Keratinocyte (primary cell): ENCODE measurements at regions not wholly inside any gene's neighbourhood (a gene's known extent, or its start where the extent isn't known, plus 50 kb on each side); places are given as distances from the start of the nearest gene placed in this dataset.

ENCODE experiments used
- DNase-seq: peaks from one replicate; pipeline ENCODE4 v3.0.0-alpha.2; 2011; ENCODE audit warnings: low read depth, missing footprints, low spot score
- FAIRE-seq: peaks from 2 replicates; lab custom pipeline; 2011; peaks lifted over from hg19 to GRCh38; lab: Jason Lieb, UNC
- H2AFZ ChIP-seq: 2 replicates; pipeline ENCODE4 v1.6.0; 2012; ENCODE audit warnings: low read length, control low read depth, inconsistent platforms; ENCODE audit not compliant: control insufficient read depth
- H3K27ac ChIP-seq: 2 replicates; pipeline ENCODE4 v1.5.1; 2011; ENCODE audit warnings: low read length; ENCODE audit not compliant: control insufficient read depth, insufficient read depth
- H3K27me3 ChIP-seq: 3 replicates; pipeline ENCODE4 v1.6.0; 2011; ENCODE audit warnings: low read length; ENCODE audit not compliant: control insufficient read depth, insufficient read depth; ENCODE audit errors: extremely low read depth
- H3K36me3 ChIP-seq, 2 experiments: 2 replicates in 1 of 2; 3 replicates in 1 of 2; pipeline ENCODE4 v1.5.1; 2011; ENCODE audit warnings: low read length in 2 of 2, mild to moderate bottlenecking in 1 of 2; ENCODE audit not compliant: control insufficient read depth in 2 of 2, insufficient read depth in 2 of 2; ENCODE audit errors: extremely low read depth in 1 of 2
- H3K4me1 ChIP-seq: 3 replicates; pipeline ENCODE4 v1.5.1; 2011; ENCODE audit warnings: low read length; ENCODE audit not compliant: control insufficient read depth, insufficient read depth; ENCODE audit errors: extremely low read depth
- H3K4me2 ChIP-seq: 3 replicates; pipeline ENCODE4 v1.6.0; 2011; ENCODE audit warnings: low read depth, low read length; ENCODE audit not compliant: control insufficient read depth, insufficient read depth; ENCODE audit errors: extremely low read depth
- H3K4me3 ChIP-seq, 3 experiments: fragments of 200-600 bp in 1 of 3; sonication (generic) in 1 of 3; 2 replicates in 2 of 3; 3 replicates in 1 of 3; pipeline ENCODE4 v1.5.1; 2011 to 2016; ENCODE audit warnings: low read length in 3 of 3, mild to moderate bottlenecking in 3 of 3, control low read depth in 2 of 3, inconsistent platforms in 1 of 3, low read depth in 1 of 3, mixed read lengths in 1 of 3, mixed run types in 1 of 3, moderate library complexity in 1 of 3; ENCODE audit not compliant: control insufficient read depth in 2 of 3, insufficient read depth in 2 of 3; ENCODE audit errors: extremely low read depth in 1 of 3
- H3K79me2 ChIP-seq: 2 replicates; pipeline ENCODE4 v1.6.0; 2012; ENCODE audit warnings: low read length; ENCODE audit not compliant: control insufficient read depth, insufficient read depth
- H3K9ac ChIP-seq: 3 replicates; pipeline ENCODE4 v1.6.0; 2011; ENCODE audit warnings: low read length; ENCODE audit not compliant: control insufficient read depth, insufficient read depth; ENCODE audit errors: extremely low read depth
- H3K9me1 ChIP-seq: 3 replicates; pipeline ENCODE4 v1.6.0; 2011; ENCODE audit warnings: low read length; ENCODE audit not compliant: control insufficient read depth, insufficient read depth; ENCODE audit errors: extremely low read depth
- H3K9me3 ChIP-seq: 2 replicates; pipeline ENCODE4 v1.5.1; 2012; ENCODE audit warnings: low read depth, low read length; ENCODE audit not compliant: control insufficient read depth
- H4K20me1 ChIP-seq: 3 replicates; pipeline ENCODE4 v1.6.0; 2011; ENCODE audit warnings: low read length; ENCODE audit not compliant: control insufficient read depth, insufficient read depth; ENCODE audit errors: extremely low read depth
- EZH2 ChIP-seq: IDR thresholded peaks from one replicate; pipeline ENCODE4 v1.6.1; 2012; ENCODE audit warnings: inconsistent platforms, mild to moderate bottlenecking, low read length, moderate library complexity
- dilution Hi-C: fragments of 300-500 bp; cut with MboI; formaldehyde crosslinking; loops from one replicate; pipeline ENCODE4 v1.7.0; 2020; ENCODE audit warnings: low sequenced_read_pairs; ENCODE audit not compliant: extremely low pct_ligation_motif_present
- TF ChIP-seq, protein P1 (sequence below), 3 experiments: IDR thresholded peaks in 1 of 3; conservative IDR thresholded peaks in 1 of 3; optimal IDR thresholded peaks in 1 of 3; 2 replicates in 2 of 3; 3 replicates in 1 of 3; pipeline versions ENCODE3 to v1.5.1; 2011; ENCODE audit warnings: low read length in 3 of 3, mild to moderate bottlenecking in 3 of 3, moderate library complexity in 2 of 3, control low read depth in 1 of 3, inconsistent platforms in 1 of 3; ENCODE audit not compliant: insufficient read depth in 2 of 3; ENCODE audit errors: extremely low read depth in 1 of 3

GRCh38 chr7:17421941-17422340 is 123.5 kb downstream of the AHR start:
- FAIRE-seq (no peak), DNase-seq (no peak)
- Histone ChIP-seq H3K4me3 (no peak overlapping the region), H3K9me3 (no peaks in the 10 kb centered on the region), H3K36me3 (no peaks in the 10 kb centered on the region), H3K9me1 (no peaks in the 10 kb centered on the region), H3K27me3 (no peaks in the 10 kb centered on the region), H2AFZ (no peak overlapping the region), H4K20me1 (no peaks in the 10 kb centered on the region), H3K79me2 (no peaks in the 10 kb centered on the region), H3K4me2 (no peak overlapping the region), H3K4me1 (no peaks in the 10 kb centered on the region), H3K27ac (no peak overlapping the region), H3K9ac (no peak overlapping the region)
- dilution Hi-C loops: no loop called here
- TF ChIP-seq, protein P1, sequence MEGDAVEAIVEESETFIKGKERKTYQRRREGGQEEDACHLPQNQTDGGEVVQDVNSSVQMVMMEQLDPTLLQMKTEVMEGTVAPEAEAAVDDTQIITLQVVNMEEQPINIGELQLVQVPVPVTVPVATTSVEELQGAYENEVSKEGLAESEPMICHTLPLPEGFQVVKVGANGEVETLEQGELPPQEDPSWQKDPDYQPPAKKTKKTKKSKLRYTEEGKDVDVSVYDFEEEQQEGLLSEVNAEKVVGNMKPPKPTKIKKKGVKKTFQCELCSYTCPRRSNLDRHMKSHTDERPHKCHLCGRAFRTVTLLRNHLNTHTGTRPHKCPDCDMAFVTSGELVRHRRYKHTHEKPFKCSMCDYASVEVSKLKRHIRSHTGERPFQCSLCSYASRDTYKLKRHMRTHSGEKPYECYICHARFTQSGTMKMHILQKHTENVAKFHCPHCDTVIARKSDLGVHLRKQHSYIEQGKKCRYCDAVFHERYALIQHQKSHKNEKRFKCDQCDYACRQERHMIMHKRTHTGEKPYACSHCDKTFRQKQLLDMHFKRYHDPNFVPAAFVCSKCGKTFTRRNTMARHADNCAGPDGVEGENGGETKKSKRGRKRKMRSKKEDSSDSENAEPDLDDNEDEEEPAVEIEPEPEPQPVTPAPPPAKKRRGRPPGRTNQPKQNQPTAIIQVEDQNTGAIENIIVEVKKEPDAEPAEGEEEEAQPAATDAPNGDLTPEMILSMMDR (optimal IDR thresholded peaks at IDR 0.05 in 1 of 3, IDR thresholded peaks at IDR 0.05 in 1 of 3, conservative IDR thresholded peaks at IDR 0.05 in 1 of 3; ENCODE audit: extremely low read depth in 1 of 3, insufficient read depth in 2 of 3, low read length in 3 of 3): no peak
- no peak for TF ChIP-seq EZH2

- H3K4me3 ChIP-seq: no peak overlapping the region
- no peaks in the 10 kb centered on the region for H3K36me3 ChIP-seq
- no peaks in the 10 kb centered on the region for H3K27me3 ChIP-seq
- H3K27ac ChIP-seq: no peak overlapping the region
- H3K9me3 ChIP-seq: no peaks in the 10 kb centered on the region
- DNase-seq (no peak), FAIRE-seq (no peak)
- H4K20me1 ChIP-seq: no peaks in the 10 kb centered on the region
- H3K79me2 ChIP-seq: no peaks in the 10 kb centered on the region
- dilution Hi-C loops: no loop called here
- no peaks in the 10 kb centered on the region for H3K9me1 ChIP-seq
- no peaks in the 10 kb centered on the region for H3K4me1 ChIP-seq
- no peak overlapping the region for H3K9ac ChIP-seq
- no peak overlapping the region for H2AFZ ChIP-seq
- no peak for TF ChIP-seq EZH2
- TF ChIP-seq, protein P1 (optimal IDR thresholded peaks at IDR 0.05 in 1 of 3, IDR thresholded peaks at IDR 0.05 in 1 of 3, conservative IDR thresholded peaks at IDR 0.05 in 1 of 3; ENCODE audit: extremely low read depth in 1 of 3, insufficient read depth in 2 of 3, low read length in 3 of 3): no peak
- no peak overlapping the region for H3K4me2 ChIP-seq
Measured at GRCh38 chr7:17422966-17423365, 124.5 kb downstream of the AHR start.
